K562 (cell line): ENCODE measurements at regions not wholly inside any gene's neighbourhood (a gene's known extent, or its start where the extent isn't known, plus 50 kb on each side); places are given as distances from the start of the nearest gene placed in this dataset.

Experiments
- BCOR ChIP-seq: fragments of 450-650 bp; IDR thresholded peaks from 2 replicates; pipeline ENCODE4 v1.6.1; 2016
- BRCA1 ChIP-seq, 2 experiments: fragments of 450-650 bp in 1 of 2; sonication (generic) in 1 of 2; formaldehyde crosslinking in 1 of 2; IDR thresholded peaks; 2 replicates each; pipeline versions ENCODE4 v1.5.0 to v1.6.1; 2017 to 2020; ENCODE audit warnings: mild to moderate bottlenecking in 1 of 2, missing genetic modification reagents in 1 of 2
- GABPA ChIP-seq: fragments of 200-800 bp; sonication (Bioruptor generic); conservative IDR thresholded peaks from 2 replicates; pipeline ENCODE4 v1.6.1; 2016; ENCODE audit warnings: low read depth, missing genetic modification characterization, missing compliant biosample characterization
- GABPB1 ChIP-seq: sonication (generic); formaldehyde crosslinking; IDR thresholded peaks from 2 replicates; pipeline ENCODE4 v1.8.0; 2022; ENCODE audit warnings: mild to moderate bottlenecking, missing genetic modification reagents
- LEF1 ChIP-seq: fragments of 450-650 bp; IDR thresholded peaks from 2 replicates; pipeline ENCODE4 v1.6.1; 2016; ENCODE audit warnings: mild to moderate bottlenecking
- NCOR1 ChIP-seq: fragments of 450-650 bp; IDR thresholded peaks from 2 replicates; pipeline ENCODE4 v1.6.1; 2016; ENCODE audit warnings: mild to moderate bottlenecking, moderate library complexity
- ZEB2 ChIP-seq: fragments of 450-650 bp; IDR thresholded peaks from 2 replicates; pipeline ENCODE4 v1.6.1; 2016
- ZNF561 ChIP-seq: fragments of 450-650 bp; formaldehyde crosslinking; conservative IDR thresholded peaks from 2 replicates; pipeline ENCODE4 v1.4.0; 2020; ENCODE audit warnings: mild to moderate bottlenecking, moderate library complexity
- TF ChIP-seq, protein P1 (sequence below): fragments of 250-450 bp; sonication (Bioruptor Pico); IDR thresholded peaks from 2 replicates; pipeline ENCODE4 v1.5.0; 2022; ENCODE audit warnings: mild to moderate bottlenecking
- TF ChIP-seq, protein P2 (sequence below), 3 experiments: fragments of 200-800 bp in 1 of 3; fragments of 250-450 bp in 1 of 3; fragments of 450-650 bp in 1 of 3; sonication (Bioruptor Pico) in 1 of 3; sonication (Bioruptor generic) in 1 of 3; formaldehyde crosslinking in 1 of 3; IDR thresholded peaks; 2 replicates each; pipeline versions ENCODE4 v1.6.1 to v1.8.0; 2016 to 2022; ENCODE audit warnings: mild to moderate bottlenecking in 2 of 3, missing genetic modification characterization in 2 of 3, missing compliant biosample characterization in 1 of 3, moderate library complexity in 1 of 3

DNA sequence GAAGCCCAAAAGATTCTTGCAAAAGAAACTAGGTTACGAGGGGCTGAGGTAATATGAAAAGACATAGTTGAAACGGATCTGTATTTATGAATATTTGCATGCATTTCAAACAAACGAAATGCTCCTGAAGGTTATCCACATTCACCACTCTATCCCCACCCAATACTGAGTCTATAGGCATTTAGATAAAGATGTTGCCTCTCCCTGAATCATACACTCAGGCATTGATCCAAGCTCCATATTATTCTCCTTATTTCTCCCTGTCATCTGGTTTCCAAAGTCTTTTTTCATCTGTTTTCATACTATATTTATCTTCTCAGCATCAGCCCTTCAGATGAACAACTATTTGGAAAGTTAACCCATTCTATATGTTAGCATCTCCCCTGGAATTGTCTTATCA lies 492.5 kb upstream of the TGFBR2 start (continued):
- TF ChIP-seq, protein P1, sequence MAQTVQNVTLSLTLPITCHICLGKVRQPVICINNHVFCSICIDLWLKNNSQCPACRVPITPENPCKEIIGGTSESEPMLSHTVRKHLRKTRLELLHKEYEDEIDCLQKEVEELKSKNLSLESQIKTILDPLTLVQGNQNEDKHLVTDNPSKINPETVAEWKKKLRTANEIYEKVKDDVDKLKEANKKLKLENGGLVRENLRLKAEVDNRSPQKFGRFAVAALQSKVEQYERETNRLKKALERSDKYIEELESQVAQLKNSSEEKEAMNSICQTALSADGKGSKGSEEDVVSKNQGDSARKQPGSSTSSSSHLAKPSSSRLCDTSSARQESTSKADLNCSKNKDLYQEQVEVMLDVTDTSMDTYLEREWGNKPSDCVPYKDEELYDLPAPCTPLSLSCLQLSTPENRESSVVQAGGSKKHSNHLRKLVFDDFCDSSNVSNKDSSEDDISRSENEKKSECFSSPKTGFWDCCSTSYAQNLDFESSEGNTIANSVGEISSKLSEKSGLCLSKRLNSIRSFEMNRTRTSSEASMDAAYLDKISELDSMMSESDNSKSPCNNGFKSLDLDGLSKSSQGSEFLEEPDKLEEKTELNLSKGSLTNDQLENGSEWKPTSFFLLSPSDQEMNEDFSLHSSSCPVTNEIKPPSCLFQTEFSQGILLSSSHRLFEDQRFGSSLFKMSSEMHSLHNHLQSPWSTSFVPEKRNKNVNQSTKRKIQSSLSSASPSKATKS (CRISPR knock-in tag), result no peak
- TF ChIP-seq ZNF561 (CRISPR knock-in tag) (no peak), ZEB2 (no peak), GABPA (no peak), NCOR1 (no peak), GABPB1 (CRISPR knock-in tag) (no peak), BRCA1 (IDR thresholded peaks at IDR 0.05) (no peak), BRCA1 (CRISPR knock-in tag; IDR thresholded peaks at IDR 0.05) (no peak), BCOR (no peak), LEF1 (no peak)
- TF ChIP-seq, protein P2, sequence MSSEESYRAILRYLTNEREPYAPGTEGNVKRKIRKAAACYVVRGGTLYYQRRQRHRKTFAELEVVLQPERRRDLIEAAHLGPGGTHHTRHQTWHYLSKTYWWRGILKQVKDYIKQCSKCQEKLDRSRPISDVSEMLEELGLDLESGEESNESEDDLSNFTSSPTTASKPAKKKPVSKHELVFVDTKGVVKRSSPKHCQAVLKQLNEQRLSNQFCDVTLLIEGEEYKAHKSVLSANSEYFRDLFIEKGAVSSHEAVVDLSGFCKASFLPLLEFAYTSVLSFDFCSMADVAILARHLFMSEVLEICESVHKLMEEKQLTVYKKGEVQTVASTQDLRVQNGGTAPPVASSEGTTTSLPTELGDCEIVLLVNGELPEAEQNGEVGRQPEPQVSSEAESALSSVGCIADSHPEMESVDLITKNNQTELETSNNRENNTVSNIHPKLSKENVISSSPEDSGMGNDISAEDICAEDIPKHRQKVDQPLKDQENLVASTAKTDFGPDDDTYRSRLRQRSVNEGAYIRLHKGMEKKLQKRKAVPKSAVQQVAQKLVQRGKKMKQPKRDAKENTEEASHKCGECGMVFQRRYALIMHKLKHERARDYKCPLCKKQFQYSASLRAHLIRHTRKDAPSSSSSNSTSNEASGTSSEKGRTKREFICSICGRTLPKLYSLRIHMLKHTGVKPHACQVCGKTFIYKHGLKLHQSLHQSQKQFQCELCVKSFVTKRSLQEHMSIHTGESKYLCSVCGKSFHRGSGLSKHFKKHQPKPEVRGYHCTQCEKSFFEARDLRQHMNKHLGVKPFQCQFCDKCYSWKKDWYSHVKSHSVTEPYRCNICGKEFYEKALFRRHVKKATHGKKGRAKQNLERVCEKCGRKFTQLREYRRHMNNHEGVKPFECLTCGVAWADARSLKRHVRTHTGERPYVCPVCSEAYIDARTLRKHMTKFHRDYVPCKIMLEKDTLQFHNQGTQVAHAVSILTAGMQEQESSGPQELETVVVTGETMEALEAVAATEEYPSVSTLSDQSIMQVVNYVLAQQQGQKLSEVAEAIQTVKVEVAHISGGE (CRISPR knock-in tag; IDR thresholded peaks at IDR 0.05), result no peak
